Motor neuron (in vitro differentiated cells): ENCODE measurements at regions not wholly inside any gene's neighbourhood (a gene's known extent, or its start where the extent isn't known, plus 50 kb on each side); places are given as distances from the start of the nearest gene placed in this dataset.
"Not testable (repeated sequence)": the region's sequence is repeated elsewhere in the genome, so short reads cannot be mapped to it uniquely, and the experiment has no call there.

Experiments used
- ATAC-seq, 8 experiments: fragments of 200-7000 bp; cut with Tn5 transposase; replicated peaks in 6 of 8; 2 replicates each; pipeline ENCODE4 v1.8.0; 2021; ENCODE audit warnings: mild to moderate bottlenecking in 8 of 8, moderate library complexity in 8 of 8
- H3K27ac ChIP-seq, 2 donors: fragments of 250-450 bp; sonication (Bioruptor Pico); 2 replicates each; pipeline ENCODE4 v1.9.0; 2021; ENCODE audit warnings: antibody characterized with exemption in 2 of 2, mild to moderate bottlenecking in 2 of 2, moderate library complexity in 1 of 2
- H3K4me1 ChIP-seq, 2 donors: fragments of 250-450 bp; sonication (Bioruptor Pico); replicated peaks in 1 of 2; 2 replicates each; pipeline ENCODE4 v1.6.1; 2021; ENCODE audit warnings: antibody characterized with exemption in 2 of 2, mild to moderate bottlenecking in 2 of 2, moderate library complexity in 1 of 2
- H3K4me3 ChIP-seq, 5 donors: fragments of 250-450 bp; sonication (Bioruptor Pico); 2 replicates each; pipeline ENCODE4 v1.9.0; 2021; ENCODE audit warnings: antibody characterized with exemption in 5 of 5, mild to moderate bottlenecking in 5 of 5, moderate library complexity in 4 of 5
- WGBS, 10 experiments: fragments of 450-650 bp; shearing (Covaris generic); methylation state at CpG; one replicate each; pipeline ENCODE4 v1.0.0; 2022; 5-methylcytosine and 5-hydroxymethylcytosine counted together
- in situ Hi-C, 9 experiments: fragments of 400-800 bp; cut with MboI; loops; one replicate each; pipeline ENCODE4 v1.15.0; 2021; ENCODE audit warnings: low sequenced_read_pairs in 9 of 9, low pct_unique_long_range_greater_than_20kb in 2 of 9; ENCODE audit not compliant: unreplicated experiment in 9 of 9

DNA sequence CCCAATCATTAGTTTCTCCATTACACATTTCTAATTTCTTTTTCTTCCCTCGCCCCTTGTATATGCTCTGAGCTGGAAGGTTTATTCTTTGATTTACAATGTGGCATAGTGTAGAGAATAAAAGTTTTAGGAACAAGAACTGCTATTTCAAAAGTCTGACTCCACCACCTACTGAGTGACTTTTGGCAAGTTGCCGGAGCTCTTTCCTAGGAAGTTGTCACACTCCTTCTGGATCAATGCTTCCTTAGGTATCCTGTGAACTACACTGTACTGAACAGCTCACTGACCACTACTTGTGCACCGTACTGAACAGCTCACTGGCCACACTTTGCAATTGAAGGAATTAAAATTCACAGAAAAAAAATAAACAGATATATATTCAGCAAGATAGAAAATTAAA, 458.2 kb downstream of the FRK start:
- in situ Hi-C loops: no loop called here
- 26 to 93% (median 87%) methylated on average over 1 to 3 of the region's 3 CpGs; no CpG with 5 or more reads in 2 of the 10 experiments for WGBS, 10 experiments
- no peak for ATAC-seq
- H3K4me3 ChIP-seq: no peak overlapping the region
- no peak overlapping the region for H3K27ac ChIP-seq
- peaks cover 8 to 10% of the 10 kb centered on the region in 2 donors for H3K4me1 ChIP-seq

DNA sequence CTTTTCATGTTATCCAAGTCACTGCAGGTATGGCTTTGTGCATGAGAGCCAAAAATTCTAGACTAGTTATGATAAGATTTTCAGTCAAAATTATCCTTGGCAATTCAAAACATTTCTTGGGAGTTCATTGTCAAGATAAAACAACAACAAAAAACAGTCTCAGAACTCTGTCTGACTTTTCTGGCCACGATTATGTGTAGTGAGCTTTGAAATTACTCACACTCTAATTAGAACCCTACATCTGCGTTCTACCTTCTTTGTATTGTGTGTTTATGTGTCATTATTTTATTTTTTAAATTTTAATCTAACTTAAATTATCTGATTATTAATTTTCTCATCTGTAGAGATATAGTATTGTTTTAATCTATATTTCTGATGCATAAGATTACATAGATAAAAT, 459.2 kb downstream of the FRK start:
- Histone ChIP-seq H3K4me1 (peaks cover 8 to 10% of the 10 kb centered on the region in 2 donors), H3K4me3 (no peak overlapping the region), H3K27ac (no peak overlapping the region)
- in situ Hi-C loops: no loop called here
- 18 to 100% (median 70%) methylated on average over 1 to 2 of the region's 2 CpGs; no CpG with 5 or more reads in 2 of the 10 experiments for WGBS, 10 experiments
- ATAC-seq: no peak

GRCh38 chr6:115601064-115601463, 459.6 kb downstream of the FRK start:
- 36 to 100% (median 89%) methylated on average over 1 of the region's 1 CpG; no CpG with 5 or more reads in 3 of the 10 experiments for WGBS, 10 experiments
- in situ Hi-C loops: no loop called here
- ATAC-seq: no peak
- Histone ChIP-seq H3K4me1 (peaks cover 8 to 10% of the 10 kb centered on the region in 2 donors), H3K27ac (no peak overlapping the region), H3K4me3 (no peak overlapping the region)

- peak in 2 of 8 experiments; percentile 33 to 50 for ATAC-seq
- WGBS, 10 experiments: 0 to 100% (median 70%) methylated on average over 1 of the region's 1 CpG; no CpG with 5 or more reads in 1 of the 10 experiments
- H3K27ac ChIP-seq: no peak overlapping the region
Measured at GRCh38 chr6:115594891-115595290, 465.8 kb downstream of the FRK start.

GRCh38 chr6:115592025-115592424, 468.7 kb downstream of the FRK start:
- in situ Hi-C loops: no loop called here
- 27 to 100% (median 88%) methylated on average over 2 of the region's 2 CpGs for WGBS, 10 experiments
- Histone ChIP-seq H3K27ac (no peak overlapping the region), H3K4me3 (no peak overlapping the region), H3K4me1 (peaks cover 4 to 5% of the 10 kb centered on the region in 2 donors)
- no peak for ATAC-seq

More at GRCh38 chr6:115594891-115595290, 465.8 kb downstream of the FRK start:
- in situ Hi-C loops: no loop called here
- Histone ChIP-seq H3K4me3 (no peak overlapping the region), H3K4me1 (peaks cover 0 to 4% of the 10 kb centered on the region in 2 donors)

DNA sequence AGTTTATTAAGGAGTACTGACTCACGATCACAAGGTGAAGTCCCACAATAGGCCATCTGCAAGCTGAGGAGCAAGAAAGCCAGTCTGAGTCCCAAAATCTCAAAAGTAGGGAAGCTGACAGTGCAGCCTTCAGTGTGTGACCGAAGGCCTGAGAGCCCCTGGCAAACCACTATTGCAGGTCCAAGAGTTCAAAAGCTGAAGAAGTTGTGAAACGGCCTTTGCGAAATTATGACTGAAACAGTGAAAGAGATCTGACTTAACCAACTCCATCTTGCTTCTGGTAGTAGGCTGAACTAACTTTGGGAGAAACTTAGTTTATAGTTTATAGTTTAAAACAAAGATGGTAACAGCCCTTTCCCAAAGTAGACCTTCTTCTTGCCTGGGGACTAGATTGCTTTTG, 471.6 kb downstream of the FRK start:
- H3K4me3 ChIP-seq, ATAC-seq, in situ Hi-C loops, H3K4me1 ChIP-seq, H3K27ac ChIP-seq: not testable (repeated sequence)
- WGBS, 10 experiments: 40 to 100% (median 91%) methylated on average over 1 to 4 of the region's 4 CpGs; no CpG with 5 or more reads in 1 of the 10 experiments

DNA sequence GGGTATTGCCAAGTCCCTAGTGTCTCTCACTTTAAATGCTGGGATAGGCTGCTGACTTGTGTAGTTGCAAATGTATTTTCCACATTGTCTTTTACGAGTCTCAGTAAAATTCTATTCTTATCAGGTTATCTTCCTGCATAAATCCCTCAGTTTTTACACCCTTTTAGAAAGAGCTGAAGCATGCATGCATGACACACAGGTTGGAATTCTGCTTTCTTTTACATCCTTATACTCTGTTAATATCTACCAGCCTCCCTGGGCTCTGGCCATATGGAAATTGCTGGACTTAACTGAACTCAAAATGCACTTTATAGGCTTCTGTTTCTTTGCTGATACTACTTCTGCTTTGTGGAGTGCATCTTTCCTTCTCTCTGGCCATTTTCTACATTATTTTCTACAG, 477.4 kb downstream of the FRK start:
- no peak overlapping the region for H3K27ac ChIP-seq
- H3K4me1 ChIP-seq: no peaks in the 10 kb centered on the region
- no peak overlapping the region for H3K4me3 ChIP-seq
- in situ Hi-C loops: no loop called here
- peak in 2 of 8 experiments; percentile 60 to 64 for ATAC-seq
- WGBS, 10 experiments: 0 to 100% (median 21%) methylated on average over 1 of the region's 1 CpG; no CpG with 5 or more reads in 2 of the 10 experiments

DNA sequence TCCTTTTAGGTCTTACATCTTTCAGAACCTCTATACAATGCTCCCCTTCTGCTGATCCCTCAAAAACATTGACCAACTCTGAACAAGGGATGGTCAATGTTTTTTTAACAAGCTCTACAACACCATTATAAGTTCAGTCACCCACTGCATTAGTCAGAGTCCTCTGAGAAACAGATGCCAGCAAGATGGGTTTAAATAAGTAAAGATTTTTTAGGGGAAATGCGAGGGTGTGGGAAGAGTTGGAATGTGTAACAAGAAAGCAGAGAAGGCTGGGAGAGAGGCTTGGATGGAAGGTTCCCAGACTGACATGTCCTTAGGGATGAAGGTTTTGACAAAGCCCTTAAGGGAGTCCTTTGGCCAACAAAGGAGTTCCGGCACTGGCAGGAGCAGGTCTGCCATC, 478.3 kb downstream of the FRK start:
- H3K4me1 ChIP-seq: no peaks in the 10 kb centered on the region
- 38 to 100% (median 80%) methylated on average over 1 to 2 of the region's 2 CpGs; no CpG with 5 or more reads in 7 of the 10 experiments for WGBS, 10 experiments
- H3K4me3 ChIP-seq: no peak overlapping the region
- H3K27ac ChIP-seq: no peak overlapping the region
- in situ Hi-C loops: no loop called here
- no peak for ATAC-seq

DNA sequence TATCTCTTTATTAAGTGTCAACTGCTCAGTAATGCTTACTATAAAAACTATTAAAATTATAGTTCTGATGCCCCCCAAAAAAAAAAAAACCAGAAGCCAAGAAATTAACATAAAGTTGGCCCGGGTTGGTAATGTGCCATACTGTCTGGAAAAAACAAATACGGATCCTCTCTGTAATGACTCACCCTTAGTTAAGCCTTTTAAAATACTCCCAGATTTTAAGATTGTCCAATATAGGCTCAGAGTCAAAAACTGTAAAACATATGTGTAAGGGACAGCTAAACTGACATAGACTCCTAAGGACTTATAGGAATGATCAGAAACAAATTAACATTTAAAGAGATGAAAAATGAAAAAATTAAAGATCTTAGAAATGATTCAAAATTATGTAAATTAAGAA, 481.1 kb downstream of the FRK start:
- H3K4me3 ChIP-seq, H3K27ac ChIP-seq, H3K4me1 ChIP-seq, in situ Hi-C loops: not testable (repeated sequence)
- ATAC-seq: peak in 2 of 8 experiments; percentile 27 to 54
- no CpG with 5 or more reads among the region's 2 CpGs for WGBS, 10 experiments

DNA sequence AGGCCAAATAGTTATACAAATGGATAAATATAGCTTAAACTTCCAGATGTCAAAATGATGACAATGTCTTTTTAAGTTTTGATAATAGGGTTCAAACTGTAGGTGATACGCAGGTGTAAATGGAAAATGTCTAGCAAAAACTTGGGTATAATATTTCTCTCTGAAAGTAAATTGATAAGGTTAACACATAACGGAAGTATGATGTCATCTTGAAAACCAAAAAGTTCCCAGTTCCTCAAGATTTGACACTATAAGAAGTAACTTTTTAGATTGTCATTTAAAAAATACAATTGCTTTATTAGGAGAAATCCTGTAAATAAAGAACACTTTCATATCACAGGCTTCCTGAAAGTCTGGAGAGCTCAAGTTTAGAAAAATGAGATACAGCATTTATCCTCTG, 483.4 kb downstream of the FRK start:
- WGBS, 10 experiments: 14 to 100% (median 55%) methylated on average over 1 to 2 of the region's 2 CpGs
- in situ Hi-C loops: no loop called here
- Histone ChIP-seq H3K27ac (no peak overlapping the region), H3K4me1 (no peaks in the 10 kb centered on the region), H3K4me3 (no peak overlapping the region)
- ATAC-seq: no peak

DNA sequence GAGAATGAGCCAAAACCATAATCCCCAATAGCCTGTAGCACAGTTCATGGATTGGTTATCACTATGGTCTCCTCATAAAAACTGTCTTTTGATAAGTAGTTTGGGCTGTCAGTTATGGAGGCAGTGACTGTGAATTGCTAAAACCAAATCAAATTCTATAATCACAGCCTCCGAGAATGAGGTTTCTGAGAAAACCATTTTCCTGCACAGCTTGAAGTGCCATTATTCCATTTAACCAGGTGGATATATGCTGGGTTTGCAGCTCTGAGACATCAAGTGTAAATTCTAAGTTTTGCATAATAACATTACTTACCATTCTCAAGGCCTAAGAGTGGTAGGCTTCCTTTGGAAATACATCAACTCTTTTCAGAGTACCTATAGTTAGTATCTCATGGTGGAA, 485.4 kb downstream of the FRK start:
- WGBS, 10 experiments: 0 to 100% (median 76%) methylated on average over 1 of the region's 1 CpG; no CpG with 5 or more reads in 4 of the 10 experiments
- Histone ChIP-seq H3K27ac (no peak overlapping the region), H3K4me3 (no peak overlapping the region), H3K4me1 (no peaks in the 10 kb centered on the region)
- ATAC-seq: no peak
- in situ Hi-C loops: no loop called here

GRCh38 chr6:115573861-115574260, 486.8 kb downstream of the FRK start:
- ATAC-seq: peak in 1 of 8 experiments; percentile 47
- in situ Hi-C loops: no loop called here
- H3K4me1 ChIP-seq: no peaks in the 10 kb centered on the region
- H3K27ac ChIP-seq: no peak overlapping the region
- 0 to 93% (median 60%) methylated on average over 1 to 2 of the region's 2 CpGs for WGBS, 10 experiments
- no peak overlapping the region for H3K4me3 ChIP-seq

DNA sequence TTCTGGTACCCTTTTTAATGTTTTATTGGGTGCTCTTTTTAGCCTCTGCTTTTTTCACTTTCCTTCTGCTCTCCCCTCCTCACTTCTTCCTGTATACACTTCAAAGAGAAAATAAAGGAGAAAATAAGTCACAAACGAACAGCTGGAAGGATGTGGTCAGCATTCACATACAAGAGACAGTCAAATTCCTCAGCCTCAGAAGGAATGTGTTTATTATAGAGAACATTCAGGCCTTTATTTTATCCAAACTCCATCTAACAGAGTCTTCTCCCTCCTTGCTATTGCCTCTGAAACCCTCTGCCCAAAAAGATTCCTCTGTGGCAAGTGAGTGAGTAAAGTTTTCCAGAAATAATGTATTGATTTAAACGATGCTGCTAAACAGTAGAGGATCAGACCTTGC, 490.4 kb downstream of the FRK start:
- Histone ChIP-seq H3K27ac (no peak overlapping the region), H3K4me1 (no peaks in the 10 kb centered on the region), H3K4me3 (no peak overlapping the region)
- WGBS, 10 experiments: 0 to 80% (median 44%) methylated on average over 1 to 2 of the region's 2 CpGs; no CpG with 5 or more reads in 3 of the 10 experiments
- in situ Hi-C loops: no loop called here
- ATAC-seq: no peak

GRCh38 chr6:115554060-115554459, 506.6 kb downstream of the FRK start:
- Histone ChIP-seq H3K4me3 (no peak overlapping the region), H3K27ac (no peak overlapping the region), H3K4me1 (peaks cover 0 to 4% of the 10 kb centered on the region in 2 donors)
- 0 to 91% (median 78%) methylated on average over 2 to 4 of the region's 4 CpGs; no CpG with 5 or more reads in 1 of the 10 experiments for WGBS, 10 experiments
- in situ Hi-C loops: no loop called here
- ATAC-seq: peak in 1 of 8 experiments; percentile 17
